ENCODE measurements at regions not wholly inside any gene's neighbourhood (a gene's known extent, or its start where the extent isn't known, plus 50 kb on each side); places are given as distances from the start of the nearest gene placed in this dataset.

DNA sequence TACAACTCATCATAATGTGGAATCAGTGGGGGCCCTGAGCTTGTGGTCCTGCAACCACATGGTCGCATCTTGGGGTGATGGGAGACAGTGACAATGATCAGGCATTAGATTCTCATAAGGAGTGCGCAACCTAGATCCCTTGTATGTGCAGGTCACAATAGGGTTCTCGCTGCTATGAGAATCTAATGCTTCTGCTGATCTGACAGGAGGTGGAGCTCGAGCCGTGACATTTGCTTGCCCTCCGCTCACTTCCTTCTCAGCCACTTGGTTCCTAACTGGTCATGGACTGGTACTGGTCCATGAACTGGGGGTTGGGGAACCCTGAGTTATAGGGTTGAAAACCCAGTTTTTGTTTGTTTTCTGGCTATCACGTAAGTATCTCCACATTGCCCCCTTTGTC, 1290.9 kb upstream of the ATXN8OS start:
- Mint-ChIP-seq H3K27ac (no peak overlapping the region), H3K9me3 (no peaks in the 10 kb centered on the region), H3K4me1 (no peaks in the 10 kb centered on the region), H3K4me3 (no peak overlapping the region), H3K27me3 (ENCODE audit: low read depth, poor library complexity) (no peaks in the 10 kb centered on the region), H3K36me3 (ENCODE audit: low read depth) (no peaks in the 10 kb centered on the region)
- DNase-seq = no peak
- TF ChIP-seq CTCF (IDR thresholded peaks at IDR 0.05) = no peak

DNA sequence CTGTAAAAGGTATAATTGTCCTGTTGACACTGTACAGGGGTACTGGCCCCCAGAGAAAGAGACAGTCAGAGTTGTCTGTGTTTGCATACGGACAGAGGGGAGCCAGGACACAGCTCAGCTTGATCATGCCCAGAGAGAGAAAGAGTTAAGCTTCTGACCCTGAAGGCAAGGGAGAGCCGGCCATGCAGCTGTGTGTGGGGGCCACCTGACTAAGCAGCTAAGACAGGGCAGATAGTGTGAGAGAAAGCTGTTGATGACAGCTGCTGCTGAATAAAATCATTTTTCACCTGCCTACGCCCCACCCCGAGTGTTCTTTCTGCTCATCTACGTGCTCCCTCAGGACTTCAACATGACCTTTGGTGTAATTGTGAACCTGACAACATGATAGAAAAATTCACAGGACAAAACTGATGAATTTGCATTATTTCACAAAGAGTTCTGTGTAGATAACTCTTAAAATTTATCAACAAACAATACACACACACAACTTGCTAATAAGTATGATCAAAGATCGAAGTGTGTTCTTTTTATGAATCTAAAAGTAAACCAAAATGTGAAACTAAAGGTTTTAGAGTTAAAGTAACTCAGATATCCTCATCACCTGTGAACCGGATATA, 1294.3 kb upstream of the ATXN8OS start:
- no peak overlapping the region for H3K4me3 Mint-ChIP-seq
- no peaks in the 10 kb centered on the region for H3K4me1 Mint-ChIP-seq
- DNase-seq = no peak
- no peaks in the 10 kb centered on the region for H3K36me3 Mint-ChIP-seq (ENCODE audit: low read depth)
- peak overlapping the region; percentile 73 for H3K27ac Mint-ChIP-seq
- H3K27me3 Mint-ChIP-seq (ENCODE audit: low read depth, poor library complexity) = no peaks in the 10 kb centered on the region
- no peak for TF ChIP-seq CTCF (IDR thresholded peaks at IDR 0.05)
- H3K9me3 Mint-ChIP-seq = no peaks in the 10 kb centered on the region

DNA sequence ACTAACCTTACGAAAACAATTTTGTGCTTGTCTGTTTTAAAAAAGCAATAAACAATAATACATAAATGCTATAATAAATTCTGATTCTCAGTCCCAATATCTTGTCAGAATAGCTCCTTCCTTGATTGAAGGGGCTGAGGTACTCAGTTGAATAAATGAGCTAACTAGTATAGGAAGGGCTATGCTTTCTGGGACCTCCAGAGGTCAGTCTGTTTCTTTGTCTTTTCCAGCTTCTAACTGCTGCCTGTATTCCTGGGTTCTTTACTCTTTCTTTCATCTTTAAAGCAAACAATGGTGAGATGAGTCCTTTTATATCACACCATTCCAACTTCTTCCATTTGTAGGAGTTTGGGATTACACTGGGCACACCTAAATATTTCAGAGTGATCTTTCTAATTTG, 1297.0 kb upstream of the ATXN8OS start:
- no peaks in the 10 kb centered on the region for H3K36me3 Mint-ChIP-seq (ENCODE audit: low read depth)
- no peaks in the 10 kb centered on the region for H3K4me1 Mint-ChIP-seq
- TF ChIP-seq CTCF (IDR thresholded peaks at IDR 0.05) = no peak
- no peaks in the 10 kb centered on the region for H3K9me3 Mint-ChIP-seq
- no peak for DNase-seq
- no peaks in the 10 kb centered on the region for H3K27me3 Mint-ChIP-seq (ENCODE audit: low read depth, poor library complexity)
- no peak overlapping the region for H3K4me3 Mint-ChIP-seq
- no peak overlapping the region for H3K27ac Mint-ChIP-seq

- Mint-ChIP-seq H3K27me3 (ENCODE audit: low read depth, poor library complexity) (no peaks in the 10 kb centered on the region), H3K36me3 (ENCODE audit: low read depth) (no peaks in the 10 kb centered on the region), H3K27ac (no peak overlapping the region), H3K4me1 (no peaks in the 10 kb centered on the region), H3K4me3 (no peak overlapping the region), H3K9me3 (no peaks in the 10 kb centered on the region)
- DNase-seq = no peak
- TF ChIP-seq CTCF (IDR thresholded peaks at IDR 0.05) = no peak
These were observed 1299.2 kb upstream of the ATXN8OS start for GRCh38 chr13:68808456-68808855.

GRCh38 chr13:68806125-68806524, 1301.5 kb upstream of the ATXN8OS start:
- H3K4me3 Mint-ChIP-seq = no peak overlapping the region
- no peak overlapping the region for H3K27ac Mint-ChIP-seq
- no peaks in the 10 kb centered on the region for H3K36me3 Mint-ChIP-seq (ENCODE audit: low read depth)
- no peaks in the 10 kb centered on the region for H3K9me3 Mint-ChIP-seq
- no peaks in the 10 kb centered on the region for H3K4me1 Mint-ChIP-seq
- TF ChIP-seq CTCF (IDR thresholded peaks at IDR 0.05) = no peak
- H3K27me3 Mint-ChIP-seq (ENCODE audit: low read depth, poor library complexity) = no peaks in the 10 kb centered on the region
- no peak for DNase-seq

DNA sequence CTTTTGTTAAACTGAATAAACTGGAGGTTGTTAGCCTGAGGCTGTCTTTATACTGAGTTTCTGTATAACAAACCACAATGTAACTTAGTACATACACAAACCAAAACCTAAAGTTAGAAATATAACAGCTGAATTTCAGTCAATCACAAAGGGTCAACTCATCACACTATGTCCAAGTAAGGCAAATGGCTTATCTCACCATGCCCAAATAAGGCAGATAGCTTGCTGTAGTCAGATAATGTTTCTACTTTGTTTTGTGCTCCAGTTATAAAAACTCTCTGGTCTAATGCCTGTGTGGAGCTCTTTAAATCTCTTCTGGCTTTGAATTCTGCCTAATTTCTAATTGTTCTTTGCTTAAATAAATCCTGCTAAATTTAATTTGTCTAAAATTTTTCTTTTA, 1323.4 kb upstream of the ATXN8OS start:
- H3K9me3 Mint-ChIP-seq = peaks cover 4% of the 10 kb centered on the region
- no peaks in the 10 kb centered on the region for H3K4me1 Mint-ChIP-seq
- DNase-seq = no peak
- H3K27me3 Mint-ChIP-seq (ENCODE audit: low read depth, poor library complexity) = no peaks in the 10 kb centered on the region
- no peaks in the 10 kb centered on the region for H3K36me3 Mint-ChIP-seq (ENCODE audit: low read depth)
- H3K27ac Mint-ChIP-seq = no peak overlapping the region
- TF ChIP-seq CTCF (IDR thresholded peaks at IDR 0.05) = no peak
- H3K4me3 Mint-ChIP-seq = no peak overlapping the region

Measured in nephron progenitor cell (in vitro differentiated cells).